Nephron (organoid): ENCODE measurements at regions not wholly inside any gene's neighbourhood (a gene's known extent, or its start where the extent isn't known, plus 50 kb on each side); places are given as distances from the start of the nearest gene placed in this dataset.

Experiments used
- H3K27ac Mint-ChIP-seq, 3 experiments: 2 replicates each; pipeline ENCODE4 v1.8.0; 2020; ENCODE audit warnings: mixed read lengths in 3 of 3, mild to moderate bottlenecking in 2 of 3, moderate library complexity in 1 of 3
- H3K27me3 Mint-ChIP-seq: 2 replicates; pipeline ENCODE4 v1.8.0; 2021; ENCODE audit warnings: low read depth, mild to moderate bottlenecking, moderate library complexity, mixed read lengths
- H3K36me3 Mint-ChIP-seq: 2 replicates; pipeline ENCODE4 v1.8.0; 2020; ENCODE audit warnings: low read depth, mixed read lengths
- H3K4me1 Mint-ChIP-seq: 2 replicates; pipeline ENCODE4 v1.8.0; 2020; ENCODE audit warnings: mixed read lengths
- H3K4me3 Mint-ChIP-seq, 3 experiments: 2 replicates each; pipeline ENCODE4 v1.8.0; 2020; ENCODE audit warnings: mild to moderate bottlenecking in 3 of 3, mixed read lengths in 3 of 3, moderate library complexity in 2 of 3
- H3K9me3 Mint-ChIP-seq: 2 replicates; pipeline ENCODE4 v1.8.0; 2020; ENCODE audit warnings: mixed read lengths
- TF ChIP-seq, protein P1 (sequence below), 3 experiments: fragments of 200-600 bp; sonication (generic); IDR thresholded peaks; one replicate each; pipeline ENCODE4 v1.5.0; 2021; ENCODE audit warnings: antibody characterized with exemption in 3 of 3; ENCODE audit not compliant: unreplicated experiment in 3 of 3

DNA sequence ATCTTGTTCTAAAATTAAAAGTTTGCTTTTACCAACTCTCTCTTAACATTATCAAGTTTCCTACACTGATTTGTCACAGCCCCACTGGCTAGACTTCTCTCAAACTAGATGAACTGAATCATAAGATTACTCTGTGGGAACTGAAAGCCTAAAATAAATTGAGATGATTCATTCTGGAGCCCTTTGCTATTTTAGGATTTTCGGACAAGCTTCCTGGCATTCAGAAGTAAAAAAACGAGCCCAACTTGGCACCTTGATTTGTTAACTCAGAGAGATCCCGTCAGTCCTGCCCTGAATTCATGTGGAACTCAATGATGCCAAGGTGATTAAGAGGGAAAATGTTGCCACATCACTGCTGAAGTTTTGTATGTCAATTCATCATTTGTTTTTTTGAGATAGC is 122.0 kb upstream of the NRSN1 start:
- Mint-ChIP-seq H3K36me3 (no peaks in the 10 kb centered on the region), H3K4me1 (no peaks in the 10 kb centered on the region), H3K9me3 (no peaks in the 10 kb centered on the region), H3K27ac (no peak overlapping the region), H3K27me3 (no peaks in the 10 kb centered on the region), H3K4me3 (no peak overlapping the region)
- TF ChIP-seq, protein P1, sequence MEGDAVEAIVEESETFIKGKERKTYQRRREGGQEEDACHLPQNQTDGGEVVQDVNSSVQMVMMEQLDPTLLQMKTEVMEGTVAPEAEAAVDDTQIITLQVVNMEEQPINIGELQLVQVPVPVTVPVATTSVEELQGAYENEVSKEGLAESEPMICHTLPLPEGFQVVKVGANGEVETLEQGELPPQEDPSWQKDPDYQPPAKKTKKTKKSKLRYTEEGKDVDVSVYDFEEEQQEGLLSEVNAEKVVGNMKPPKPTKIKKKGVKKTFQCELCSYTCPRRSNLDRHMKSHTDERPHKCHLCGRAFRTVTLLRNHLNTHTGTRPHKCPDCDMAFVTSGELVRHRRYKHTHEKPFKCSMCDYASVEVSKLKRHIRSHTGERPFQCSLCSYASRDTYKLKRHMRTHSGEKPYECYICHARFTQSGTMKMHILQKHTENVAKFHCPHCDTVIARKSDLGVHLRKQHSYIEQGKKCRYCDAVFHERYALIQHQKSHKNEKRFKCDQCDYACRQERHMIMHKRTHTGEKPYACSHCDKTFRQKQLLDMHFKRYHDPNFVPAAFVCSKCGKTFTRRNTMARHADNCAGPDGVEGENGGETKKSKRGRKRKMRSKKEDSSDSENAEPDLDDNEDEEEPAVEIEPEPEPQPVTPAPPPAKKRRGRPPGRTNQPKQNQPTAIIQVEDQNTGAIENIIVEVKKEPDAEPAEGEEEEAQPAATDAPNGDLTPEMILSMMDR (IDR thresholded peaks at IDR 0.05; ENCODE audit: unreplicated experiment in 3 of 3) = no peak

DNA sequence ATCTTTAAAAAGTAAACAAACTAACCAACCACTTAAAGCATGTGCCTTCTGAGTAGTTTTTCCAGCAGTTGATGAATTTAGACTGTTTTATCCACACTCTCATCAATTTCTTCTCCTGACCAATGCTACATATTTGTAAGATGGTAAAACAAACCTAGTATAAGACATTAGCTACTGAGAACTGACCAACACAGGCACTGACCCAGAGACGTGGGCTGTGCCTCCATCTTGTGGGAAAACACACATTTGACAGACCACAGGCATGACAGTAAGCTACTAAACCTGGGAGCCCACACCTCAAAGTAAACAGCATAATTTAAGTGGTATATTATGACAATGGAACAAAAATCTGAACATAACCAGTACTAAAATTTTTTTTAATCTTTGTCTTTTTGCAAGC is 121.4 kb upstream of the NRSN1 start:
- Mint-ChIP-seq H3K4me1 (no peaks in the 10 kb centered on the region), H3K4me3 (no peak overlapping the region), H3K36me3 (no peaks in the 10 kb centered on the region), H3K9me3 (no peaks in the 10 kb centered on the region), H3K27ac (no peak overlapping the region), H3K27me3 (no peaks in the 10 kb centered on the region)
- TF ChIP-seq, protein P1 (IDR thresholded peaks at IDR 0.05; ENCODE audit: unreplicated experiment in 3 of 3) = no peak

DNA sequence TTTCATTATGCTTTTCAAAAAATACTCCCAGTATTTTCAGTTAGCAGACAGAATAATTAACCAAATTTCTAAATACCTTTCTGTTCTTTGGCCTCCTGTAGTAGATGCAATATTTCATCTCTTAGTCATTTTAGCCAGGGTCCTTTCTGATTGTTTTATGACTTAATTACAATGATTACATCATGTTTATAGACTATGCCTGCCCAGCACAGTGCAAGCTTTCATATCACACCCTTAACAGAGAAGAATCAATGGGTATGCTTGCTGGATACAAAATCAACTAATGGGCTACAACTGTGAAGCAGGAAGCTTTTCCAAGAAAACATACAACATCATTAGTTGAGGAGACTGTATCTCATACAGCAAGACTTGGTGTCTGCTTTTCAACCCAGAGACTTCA is 119.8 kb upstream of the NRSN1 start:
- TF ChIP-seq, protein P1 (IDR thresholded peaks at IDR 0.05; ENCODE audit: unreplicated experiment in 3 of 3) = no peak
- no peak overlapping the region for H3K27ac Mint-ChIP-seq
- H3K36me3 Mint-ChIP-seq = no peaks in the 10 kb centered on the region
- H3K9me3 Mint-ChIP-seq = no peaks in the 10 kb centered on the region
- H3K27me3 Mint-ChIP-seq = no peaks in the 10 kb centered on the region
- H3K4me3 Mint-ChIP-seq = no peak overlapping the region
- H3K4me1 Mint-ChIP-seq = no peaks in the 10 kb centered on the region

DNA sequence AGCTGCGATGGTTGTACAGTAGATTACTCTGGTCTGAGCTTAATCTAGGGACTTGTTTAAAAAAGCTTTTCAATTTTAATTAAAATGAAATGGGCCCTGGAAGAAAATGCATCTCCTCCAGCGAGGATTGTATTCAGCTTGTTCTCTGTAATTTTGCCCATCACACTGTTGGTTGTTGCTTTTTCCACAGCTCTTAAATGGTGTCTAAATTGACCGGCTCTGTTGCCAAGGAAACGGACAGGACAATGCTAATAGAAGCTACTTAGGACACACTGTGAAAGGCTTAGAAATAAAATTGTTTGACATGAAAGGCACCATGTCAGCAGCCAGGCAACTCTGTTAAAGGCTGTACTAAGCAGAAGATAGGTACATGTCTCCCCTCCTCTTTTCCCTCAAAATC is 116.7 kb upstream of the NRSN1 start:
- H3K27ac Mint-ChIP-seq = no peak overlapping the region
- TF ChIP-seq, protein P1 (IDR thresholded peaks at IDR 0.05; ENCODE audit: unreplicated experiment in 3 of 3) = no peak
- no peaks in the 10 kb centered on the region for H3K27me3 Mint-ChIP-seq

DNA sequence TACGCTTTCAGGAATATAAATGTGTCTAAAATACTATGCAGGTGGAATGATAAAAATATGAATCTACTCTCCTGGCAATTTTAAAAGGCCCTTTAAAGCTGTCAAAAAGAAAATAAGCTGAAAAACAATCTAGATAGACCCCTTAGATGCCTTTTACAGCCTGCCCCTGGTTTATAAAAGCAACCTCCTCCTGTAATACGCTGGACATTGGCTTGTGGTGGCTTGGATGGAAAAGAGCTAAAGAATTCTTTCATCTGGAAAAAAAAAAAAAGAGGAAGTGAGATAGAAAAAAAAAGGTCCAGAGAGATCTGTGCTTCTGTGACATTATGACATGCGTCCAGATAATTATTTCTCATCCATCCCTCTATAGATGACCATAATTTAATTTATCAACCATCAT is 115.9 kb upstream of the NRSN1 start:
- TF ChIP-seq, protein P1 (IDR thresholded peaks at IDR 0.05; ENCODE audit: unreplicated experiment in 3 of 3) = no peak
- Mint-ChIP-seq H3K27me3 (no peaks in the 10 kb centered on the region), H3K4me1 (no peaks in the 10 kb centered on the region), H3K27ac (peak overlapping the region in 1 of 3 experiments; percentile 32), H3K9me3 (peaks cover 11% of the 10 kb centered on the region), H3K36me3 (no peaks in the 10 kb centered on the region), H3K4me3 (no peak overlapping the region)

More for the DNA sequence above, 116.7 kb upstream of the NRSN1 start:
- no peaks in the 10 kb centered on the region for H3K4me1 Mint-ChIP-seq
- no peak overlapping the region for H3K4me3 Mint-ChIP-seq
- H3K9me3 Mint-ChIP-seq = peaks cover 11% of the 10 kb centered on the region
- H3K36me3 Mint-ChIP-seq = no peaks in the 10 kb centered on the region

DNA sequence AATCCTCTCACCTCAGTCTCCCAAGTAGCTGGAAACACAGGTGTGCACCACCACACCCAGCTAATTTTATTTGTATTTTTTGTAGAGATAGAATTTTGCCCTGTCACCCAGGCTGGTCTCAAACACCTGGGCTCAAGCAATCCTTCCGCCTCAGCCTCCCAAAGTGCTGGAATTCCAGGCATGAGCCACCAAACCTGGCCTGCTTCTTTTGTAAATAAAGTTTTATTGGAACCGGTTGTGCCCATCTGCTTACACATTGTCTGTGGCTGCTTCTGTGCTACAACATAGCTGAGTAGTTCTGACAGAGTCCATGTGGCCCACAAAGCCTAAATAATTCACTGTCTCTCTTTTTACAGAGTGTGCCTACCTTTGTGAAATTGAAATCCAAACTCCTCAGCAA is 109.7 kb upstream of the NRSN1 start:
- no peaks in the 10 kb centered on the region for H3K4me1 Mint-ChIP-seq
- no peak overlapping the region for H3K27ac Mint-ChIP-seq
- H3K36me3 Mint-ChIP-seq = no peaks in the 10 kb centered on the region
- no peaks in the 10 kb centered on the region for H3K27me3 Mint-ChIP-seq
- H3K4me3 Mint-ChIP-seq = no peak overlapping the region
- TF ChIP-seq, protein P1 (IDR thresholded peaks at IDR 0.05; ENCODE audit: unreplicated experiment in 3 of 3) = no peak
- H3K9me3 Mint-ChIP-seq = peaks cover 11% of the 10 kb centered on the region
